A673 (cell line): ENCODE measurements at regions not wholly inside any gene's neighbourhood (a gene's known extent, or its start where the extent isn't known, plus 50 kb on each side); places are given as distances from the start of the nearest gene placed in this dataset.

Experiments
- BruUV-seq: library from RNA; stranded (reverse); fragments of 400-500 nt; replicated peaks from 2 replicates; lab custom pipeline; 2021; lab: Mats Ljungman, UMichigan
- CTCF ChIA-PET: fragments of 300-600 bp; sonication (Branson Sonifier 250); formaldehyde crosslinking; loops from one replicate; lab custom pipeline; 2022; ENCODE audit warnings: antibody characterized with exemption; lab: Charles Lee
- POLR2A ChIA-PET: fragments of 300-600 bp; sonication (Branson Sonifier 250); formaldehyde crosslinking; loops from one replicate; lab custom pipeline; 2022; ENCODE audit warnings: antibody characterized with exemption; ENCODE audit not compliant: low non-redundant PET; lab: Charles Lee
- DNase-seq: peaks from one replicate; pipeline ENCODE4 v3.0.0-alpha.2; 2015; ENCODE audit warnings: low spot score
- H3K27ac ChIP-seq: fragments of 200-600 bp; sonication (generic); 2 replicates; pipeline ENCODE4 v1.5.1; 2016; ENCODE audit warnings: mixed run types, low read depth, mild to moderate bottlenecking, mixed read lengths, antibody characterized with exemption, low read length; ENCODE audit not compliant: poor library complexity, severe bottlenecking
- H3K27me3 ChIP-seq: fragments of 200-600 bp; sonication (generic); replicated peaks from 2 replicates; pipeline ENCODE4 v1.6.1; 2017; ENCODE audit warnings: mixed run types, low read depth, mild to moderate bottlenecking, mixed read lengths, antibody characterized with exemption, low read length; ENCODE audit not compliant: insufficient read depth, poor library complexity
- H3K36me3 ChIP-seq: fragments of 200-600 bp; sonication (generic); 2 replicates; pipeline ENCODE4 v1.6.1; 2016; ENCODE audit warnings: mixed run types, mild to moderate bottlenecking, mixed read lengths, antibody characterized with exemption, low read length; ENCODE audit not compliant: insufficient read depth, poor library complexity, severe bottlenecking
- H3K4me1 ChIP-seq: fragments of 200-600 bp; sonication (generic); 2 replicates; pipeline ENCODE4 v1.6.1; 2017; ENCODE audit warnings: mixed run types, mild to moderate bottlenecking, mixed read lengths, antibody characterized with exemption, low read length; ENCODE audit not compliant: insufficient read depth, poor library complexity, severe bottlenecking
- H3K4me3 ChIP-seq: fragments of 200-600 bp; sonication (generic); 2 replicates; pipeline ENCODE4 v1.5.1; 2016; ENCODE audit warnings: low read depth, mixed run types, mild to moderate bottlenecking, mixed read lengths, low read length; ENCODE audit not compliant: poor library complexity, severe bottlenecking
- H3K9me3 ChIP-seq: fragments of 200-600 bp; sonication (generic); 2 replicates; pipeline ENCODE4 v1.6.1; 2016; ENCODE audit warnings: mixed run types, low read depth, mild to moderate bottlenecking, mixed read lengths, antibody characterized with exemption, low read length; ENCODE audit not compliant: poor library complexity, severe bottlenecking
- CTCF ChIP-seq: fragments of 300-800, 200-600 bp; sonication (generic); conservative IDR thresholded peaks from 2 replicates; pipeline ENCODE4 v1.5.1; 2017; ENCODE audit warnings: low read depth, mild to moderate bottlenecking, antibody characterized with exemption, low read length, moderate library complexity, mixed read lengths
- EZH2 ChIP-seq: fragments of 200-600 bp; sonication (generic); IDR thresholded peaks from 2 replicates; pipeline ENCODE4 v1.6.1; 2017; ENCODE audit warnings: borderline replicate concordance, low read depth, mild to moderate bottlenecking, mixed read lengths, antibody characterized with exemption, low read length; ENCODE audit not compliant: poor library complexity, severe bottlenecking
- intact Hi-C: fragments of 100-400 bp; cut with micrococcal nuclease; formaldehyde crosslinking; loops from one replicate; pipeline ENCODE4 v1.10.0; 2022; ENCODE audit not compliant: unreplicated experiment

GRCh38 chr3:76400141-76400540 is 614.8 kb upstream of the ZNF717 start:
- no peaks in the 10 kb centered on the region for H3K27me3 ChIP-seq
- no TSS peak for BruUV-seq

DNA sequence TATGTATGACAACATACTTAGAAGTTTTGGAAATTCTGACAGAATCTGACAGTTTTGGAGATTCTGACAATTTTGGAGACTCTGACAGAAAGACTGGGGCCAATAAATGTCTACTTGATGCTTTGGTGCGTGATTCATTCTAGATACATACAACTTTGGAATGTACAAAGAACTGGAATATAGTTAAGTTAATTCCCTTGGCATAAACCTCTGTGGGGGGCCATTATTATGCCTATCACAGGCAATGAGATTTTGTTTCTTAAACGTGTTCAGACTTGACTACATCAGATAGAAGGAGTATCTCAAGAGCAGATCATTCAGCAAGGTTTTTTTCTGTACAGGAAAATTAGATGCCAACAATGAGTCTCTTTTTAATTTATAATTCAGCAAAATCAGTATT is 617.6 kb upstream of the ZNF717 start:
- H3K27me3 ChIP-seq, result no peaks in the 10 kb centered on the region
- ChIA-PET POLR2A (no interaction called here), CTCF (no interaction called here)
- no TSS peak for BruUV-seq
- no peak overlapping the region for H3K27ac ChIP-seq
- peak; percentile 37 for DNase-seq
- H3K4me3 ChIP-seq, result no peak overlapping the region
- intact Hi-C loops, result no loop called here
- no peaks in the 10 kb centered on the region for H3K36me3 ChIP-seq
- no peaks in the 10 kb centered on the region for H3K4me1 ChIP-seq
- no peak for TF ChIP-seq CTCF
- no peak for TF ChIP-seq EZH2
- H3K9me3 ChIP-seq, result no peaks in the 10 kb centered on the region

More at GRCh38 chr3:76400141-76400540, 614.8 kb upstream of the ZNF717 start:
- TF ChIP-seq EZH2 (no peak), CTCF (no peak)
- Histone ChIP-seq H3K9me3 (no peaks in the 10 kb centered on the region), H3K4me1 (no peaks in the 10 kb centered on the region), H3K4me3 (no peak overlapping the region), H3K27ac (no peak overlapping the region), H3K36me3 (no peaks in the 10 kb centered on the region)
- ChIA-PET CTCF (no interaction called here), POLR2A (no interaction called here)
- intact Hi-C loops, result no loop called here
- DNase-seq, result no peak

GRCh38 chr3:76403556-76403955 is 618.2 kb upstream of the ZNF717 start:
- no peaks in the 10 kb centered on the region for H3K9me3 ChIP-seq
- DNase-seq, result no peak
- ChIA-PET POLR2A (no interaction called here), CTCF (no interaction called here)
- H3K4me1 ChIP-seq, result no peaks in the 10 kb centered on the region
- H3K27ac ChIP-seq, result no peak overlapping the region
- TF ChIP-seq CTCF (no peak), EZH2 (no peak)
- no peaks in the 10 kb centered on the region for H3K27me3 ChIP-seq
- H3K36me3 ChIP-seq, result no peaks in the 10 kb centered on the region
- intact Hi-C loops, result no loop called here
- no TSS peak for BruUV-seq
- no peak overlapping the region for H3K4me3 ChIP-seq
